Activated CD4-positive, alpha-beta T cell treated with anti-CD3 and anti-CD28 coated beads, Interleukin-2, amount 10 ng/mL, durations not matched to agents 24 days and 14 days (primary cell): ENCODE measurements at regions not wholly inside any gene's neighbourhood (a gene's known extent, or its start where the extent isn't known, plus 50 kb on each side); places are given as distances from the start of the nearest gene placed in this dataset.

ENCODE experiments used
- DNase-seq: peaks from one replicate; pipeline ENCODE4 v3.0.0; 2022
- H3K27ac Mint-ChIP-seq: one replicate; pipeline ENCODE4 v1.8.0; 2022; ENCODE audit warnings: mild to moderate bottlenecking, mixed read lengths
- H3K27me3 Mint-ChIP-seq: one replicate; pipeline ENCODE4 v1.8.0; 2022; ENCODE audit warnings: mixed read lengths
- H3K36me3 Mint-ChIP-seq: one replicate; pipeline ENCODE4 v1.8.0; 2022; ENCODE audit warnings: low read depth, mild to moderate bottlenecking, mixed read lengths
- H3K4me1 Mint-ChIP-seq: one replicate; pipeline ENCODE4 v1.8.0; 2021; ENCODE audit warnings: mixed read lengths
- H3K4me3 Mint-ChIP-seq: one replicate; pipeline ENCODE4 v1.8.0; 2022; ENCODE audit warnings: mild to moderate bottlenecking, moderate library complexity, mixed read lengths
- H3K9me3 Mint-ChIP-seq: one replicate; pipeline ENCODE4 v1.8.0; 2021; ENCODE audit warnings: mixed read lengths
- intact Hi-C: fragments of 100-400 bp; cut with micrococcal nuclease; formaldehyde crosslinking; loops from one replicate; pipeline ENCODE4 v1.15.1; 2023

GRCh38 chr16:86143666-86144065, 244.7 kb downstream of the IRF8 start:
- intact Hi-C loops, result no loop called here

GRCh38 chr16:86145669-86146068, 246.7 kb downstream of the IRF8 start:
- Mint-ChIP-seq H3K4me3 (no peak overlapping the region), H3K36me3 (no peaks in the 10 kb centered on the region), H3K4me1 (no peaks in the 10 kb centered on the region), H3K27me3 (peaks cover 4% of the 10 kb centered on the region), H3K9me3 (no peaks in the 10 kb centered on the region), H3K27ac (no peak overlapping the region)
- intact Hi-C loops, result no loop called here
- DNase-seq, result no peak

More at GRCh38 chr16:86143666-86144065, 244.7 kb downstream of the IRF8 start:
- Mint-ChIP-seq H3K9me3 (no peaks in the 10 kb centered on the region), H3K4me3 (no peak overlapping the region), H3K27me3 (peaks cover 4% of the 10 kb centered on the region), H3K27ac (no peak overlapping the region), H3K36me3 (no peaks in the 10 kb centered on the region), H3K4me1 (no peaks in the 10 kb centered on the region)
- no peak for DNase-seq

GRCh38 chr16:86150641-86151238, 251.8 kb downstream of the IRF8 start:
- H3K27me3 Mint-ChIP-seq, result peaks cover 6% of the 10 kb centered on the region
- H3K4me3 Mint-ChIP-seq, result no peak overlapping the region
- intact Hi-C loops, result no loop called here
- H3K9me3 Mint-ChIP-seq, result no peaks in the 10 kb centered on the region
- H3K27ac Mint-ChIP-seq, result no peak overlapping the region
- no peaks in the 10 kb centered on the region for H3K36me3 Mint-ChIP-seq
- no peaks in the 10 kb centered on the region for H3K4me1 Mint-ChIP-seq
- DNase-seq, result no peak

GRCh38 chr16:86151239-86151851, 252.4 kb downstream of the IRF8 start:
- H3K4me1 Mint-ChIP-seq, result no peaks in the 10 kb centered on the region
- H3K4me3 Mint-ChIP-seq, result no peak overlapping the region
- H3K36me3 Mint-ChIP-seq, result no peaks in the 10 kb centered on the region
- no peak for DNase-seq
- intact Hi-C loops, result no loop called here
- peaks cover 6% of the 10 kb centered on the region for H3K27me3 Mint-ChIP-seq
- no peaks in the 10 kb centered on the region for H3K9me3 Mint-ChIP-seq
- H3K27ac Mint-ChIP-seq, result no peak overlapping the region

GRCh38 chr16:86156155-86156554, 257.2 kb downstream of the IRF8 start:
- H3K4me1 Mint-ChIP-seq, result no peaks in the 10 kb centered on the region
- no peak for DNase-seq
- H3K27ac Mint-ChIP-seq, result no peak overlapping the region
- H3K9me3 Mint-ChIP-seq, result peaks cover 3% of the 10 kb centered on the region
- H3K36me3 Mint-ChIP-seq, result no peaks in the 10 kb centered on the region
- intact Hi-C loops, result no loop called here
- H3K4me3 Mint-ChIP-seq, result no peak overlapping the region
- H3K27me3 Mint-ChIP-seq, result peaks cover 5% of the 10 kb centered on the region

- H3K4me1 Mint-ChIP-seq, result no peaks in the 10 kb centered on the region
- peaks cover 3% of the 10 kb centered on the region for H3K9me3 Mint-ChIP-seq
- intact Hi-C loops, result no loop called here
- no peak overlapping the region for H3K27ac Mint-ChIP-seq
- H3K27me3 Mint-ChIP-seq, result peaks cover 5% of the 10 kb centered on the region
- H3K4me3 Mint-ChIP-seq, result no peak overlapping the region
- no peak for DNase-seq
- no peaks in the 10 kb centered on the region for H3K36me3 Mint-ChIP-seq
Observed at GRCh38 chr16:86157616-86158247, 258.8 kb downstream of the IRF8 start.

GRCh38 chr16:86158688-86159360, 259.9 kb downstream of the IRF8 start:
- intact Hi-C loops, result no loop called here
- H3K36me3 Mint-ChIP-seq, result no peaks in the 10 kb centered on the region
- H3K27me3 Mint-ChIP-seq, result peaks cover 5% of the 10 kb centered on the region
- H3K9me3 Mint-ChIP-seq, result peaks cover 3% of the 10 kb centered on the region
- DNase-seq, result no peak
- no peak overlapping the region for H3K27ac Mint-ChIP-seq
- no peak overlapping the region for H3K4me3 Mint-ChIP-seq
- H3K4me1 Mint-ChIP-seq, result no peaks in the 10 kb centered on the region

GRCh38 chr16:86165479-86165878, 266.5 kb downstream of the IRF8 start:
- Mint-ChIP-seq H3K27me3 (no peaks in the 10 kb centered on the region), H3K4me1 (no peaks in the 10 kb centered on the region), H3K27ac (no peak overlapping the region), H3K36me3 (no peaks in the 10 kb centered on the region), H3K9me3 (peaks cover 15% of the 10 kb centered on the region), H3K4me3 (no peak overlapping the region)
- intact Hi-C loops, result no loop called here
- DNase-seq, result no peak

GRCh38 chr16:86166414-86166813, 267.5 kb downstream of the IRF8 start:
- DNase-seq, result no peak
- no peaks in the 10 kb centered on the region for H3K4me1 Mint-ChIP-seq
- H3K36me3 Mint-ChIP-seq, result no peaks in the 10 kb centered on the region
- intact Hi-C loops, result no loop called here
- no peaks in the 10 kb centered on the region for H3K27me3 Mint-ChIP-seq
- no peak overlapping the region for H3K4me3 Mint-ChIP-seq
- H3K9me3 Mint-ChIP-seq, result peaks cover 15% of the 10 kb centered on the region
- no peak overlapping the region for H3K27ac Mint-ChIP-seq

GRCh38 chr16:86167061-86167460, 268.1 kb downstream of the IRF8 start:
- no peak for DNase-seq
- no peaks in the 10 kb centered on the region for H3K4me1 Mint-ChIP-seq
- H3K4me3 Mint-ChIP-seq, result no peak overlapping the region
- H3K36me3 Mint-ChIP-seq, result no peaks in the 10 kb centered on the region
- H3K27ac Mint-ChIP-seq, result no peak overlapping the region
- intact Hi-C loops, result no loop called here
- peaks cover 15% of the 10 kb centered on the region for H3K9me3 Mint-ChIP-seq
- H3K27me3 Mint-ChIP-seq, result no peaks in the 10 kb centered on the region

- Mint-ChIP-seq H3K36me3 (no peaks in the 10 kb centered on the region), H3K4me1 (no peaks in the 10 kb centered on the region), H3K27ac (no peak overlapping the region), H3K9me3 (peaks cover 4% of the 10 kb centered on the region), H3K4me3 (no peak overlapping the region), H3K27me3 (peaks cover 3% of the 10 kb centered on the region)
- intact Hi-C loops, result no loop called here
- no peak for DNase-seq
Observed at GRCh38 chr16:86170720-86171119, 271.8 kb downstream of the IRF8 start.

- no peak overlapping the region for H3K27ac Mint-ChIP-seq
- no peak overlapping the region for H3K4me3 Mint-ChIP-seq
- intact Hi-C loops, result no loop called here
- H3K27me3 Mint-ChIP-seq, result peaks cover 3% of the 10 kb centered on the region
- no peaks in the 10 kb centered on the region for H3K36me3 Mint-ChIP-seq
- no peaks in the 10 kb centered on the region for H3K9me3 Mint-ChIP-seq
- no peaks in the 10 kb centered on the region for H3K4me1 Mint-ChIP-seq
- DNase-seq, result no peak
Observed at GRCh38 chr16:86171329-86171728, 272.4 kb downstream of the IRF8 start.

- Mint-ChIP-seq H3K36me3 (no peaks in the 10 kb centered on the region), H3K27me3 (peaks cover 3% of the 10 kb centered on the region), H3K27ac (no peak overlapping the region), H3K4me3 (no peak overlapping the region), H3K9me3 (no peaks in the 10 kb centered on the region), H3K4me1 (no peaks in the 10 kb centered on the region)
- intact Hi-C loops, result no loop called here
- no peak for DNase-seq
Observed at GRCh38 chr16:86175816-86176215, 276.9 kb downstream of the IRF8 start.

GRCh38 chr16:86176462-86176861, 277.5 kb downstream of the IRF8 start:
- H3K36me3 Mint-ChIP-seq, result no peaks in the 10 kb centered on the region
- H3K9me3 Mint-ChIP-seq, result no peaks in the 10 kb centered on the region
- no peak overlapping the region for H3K4me3 Mint-ChIP-seq
- peaks cover 3% of the 10 kb centered on the region for H3K27me3 Mint-ChIP-seq
- no peak for DNase-seq
- no peaks in the 10 kb centered on the region for H3K4me1 Mint-ChIP-seq
- intact Hi-C loops, result no loop called here
- no peak overlapping the region for H3K27ac Mint-ChIP-seq
